ENCODE measurements at regions not wholly inside any gene's neighbourhood (a gene's known extent, or its start where the extent isn't known, plus 50 kb on each side); places are given as distances from the start of the nearest gene placed in this dataset.

- WGBS: 71% methylated on average over 2 of the region's 2 CpGs
These were observed 276.5 kb downstream of the PLPP3 start for GRCh38 chr1:56302878-56303277.

GRCh38 chr1:56301791-56302190, 277.6 kb downstream of the PLPP3 start:
- Histone ChIP-seq H3K36me3 (no peaks in the 10 kb centered on the region), H3K27me3 (replicated peaks; ENCODE audit: insufficient read depth) (no peaks in the 10 kb centered on the region), H3K4me3 (no peak overlapping the region), H3K9me3 (no peaks in the 10 kb centered on the region), H3K4me1 (replicated peaks) (no peaks in the 10 kb centered on the region), H3K27ac (no peak overlapping the region)
- WGBS: 87% methylated on average over 5 of the region's 5 CpGs
- TF ChIP-seq CTCF (IDR thresholded peaks at IDR 0.05): no peak
- no peak for TF ChIP-seq POLR2AphosphoS5 (IDR thresholded peaks at IDR 0.05)
- TF ChIP-seq POLR2A (IDR thresholded peaks at IDR 0.05): no peak
- no peak for DNase-seq (ENCODE audit: low spot score)
- intact Hi-C loops (cut with DNase I): no loop called here

More at GRCh38 chr1:56302878-56303277, 276.5 kb downstream of the PLPP3 start:
- TF ChIP-seq POLR2A (IDR thresholded peaks at IDR 0.05): no peak
- TF ChIP-seq CTCF (IDR thresholded peaks at IDR 0.05): no peak
- no peak for TF ChIP-seq POLR2AphosphoS5 (IDR thresholded peaks at IDR 0.05)
- Histone ChIP-seq H3K36me3 (no peaks in the 10 kb centered on the region), H3K27ac (no peak overlapping the region), H3K4me3 (no peak overlapping the region), H3K27me3 (replicated peaks; ENCODE audit: insufficient read depth) (no peaks in the 10 kb centered on the region), H3K4me1 (replicated peaks) (no peaks in the 10 kb centered on the region), H3K9me3 (no peaks in the 10 kb centered on the region)
- DNase-seq (ENCODE audit: low spot score): no peak
- intact Hi-C loops (cut with DNase I): no loop called here

GRCh38 chr1:56300836-56301235, 278.5 kb downstream of the PLPP3 start:
- no peak overlapping the region for H3K27ac ChIP-seq
- DNase-seq (ENCODE audit: low spot score): no peak
- no peak overlapping the region for H3K4me3 ChIP-seq
- no peaks in the 10 kb centered on the region for H3K27me3 ChIP-seq (replicated peaks; ENCODE audit: insufficient read depth)
- TF ChIP-seq POLR2A (IDR thresholded peaks at IDR 0.05): no peak
- TF ChIP-seq POLR2AphosphoS5 (IDR thresholded peaks at IDR 0.05): no peak
- TF ChIP-seq CTCF (IDR thresholded peaks at IDR 0.05): no peak
- intact Hi-C loops (cut with DNase I): no loop called here
- no peaks in the 10 kb centered on the region for H3K9me3 ChIP-seq
- no peaks in the 10 kb centered on the region for H3K4me1 ChIP-seq (replicated peaks)
- WGBS: 91% methylated on average over 1 of the region's 1 CpG
- no peaks in the 10 kb centered on the region for H3K36me3 ChIP-seq

GRCh38 chr1:56298866-56299265, 280.5 kb downstream of the PLPP3 start:
- no peak overlapping the region for H3K4me3 ChIP-seq
- intact Hi-C loops (cut with DNase I): no loop called here
- H3K9me3 ChIP-seq: no peaks in the 10 kb centered on the region
- H3K4me1 ChIP-seq (replicated peaks): no peaks in the 10 kb centered on the region
- H3K27ac ChIP-seq: no peak overlapping the region
- WGBS: 100% methylated on average over 2 of the region's 2 CpGs
- DNase-seq (ENCODE audit: low spot score): no peak
- H3K36me3 ChIP-seq: no peaks in the 10 kb centered on the region
- H3K27me3 ChIP-seq (replicated peaks; ENCODE audit: insufficient read depth): no peaks in the 10 kb centered on the region
- TF ChIP-seq POLR2AphosphoS5 (IDR thresholded peaks at IDR 0.05) (no peak), CTCF (IDR thresholded peaks at IDR 0.05) (no peak)

- no peak overlapping the region for H3K4me3 ChIP-seq
- no peak for DNase-seq (ENCODE audit: low spot score)
- H3K27ac ChIP-seq: no peak overlapping the region
- H3K27me3 ChIP-seq (replicated peaks; ENCODE audit: insufficient read depth): no peaks in the 10 kb centered on the region
- no peaks in the 10 kb centered on the region for H3K9me3 ChIP-seq
- H3K4me1 ChIP-seq (replicated peaks): no peaks in the 10 kb centered on the region
- no peaks in the 10 kb centered on the region for H3K36me3 ChIP-seq
- no peak for TF ChIP-seq POLR2A (IDR thresholded peaks at IDR 0.05)
- TF ChIP-seq POLR2AphosphoS5 (IDR thresholded peaks at IDR 0.05): no peak
- no peak for TF ChIP-seq CTCF (IDR thresholded peaks at IDR 0.05)
- intact Hi-C loops (cut with DNase I): no loop called here
- 54% methylated on average over 2 of the region's 2 CpGs for WGBS
These were observed 281.5 kb downstream of the PLPP3 start for GRCh38 chr1:56297904-56298303.

All from prostate gland (tissue), 2 donors.